Epithelial cell of proximal tubule (primary cell): ENCODE measurements at regions not wholly inside any gene's neighbourhood (a gene's known extent, or its start where the extent isn't known, plus 50 kb on each side); places are given as distances from the start of the nearest gene placed in this dataset.

Source experiments
- DNase-seq: peaks from one replicate; pipeline ENCODE4 v3.0.0-alpha.2; 2011; ENCODE audit warnings: low read depth
- H3K4me3 ChIP-seq: 2 replicates; pipeline ENCODE4 v1.5.1; 2011; ENCODE audit warnings: low read depth, mild to moderate bottlenecking, low read length
- CTCF ChIP-seq: conservative IDR thresholded peaks from 2 replicates; pipeline ENCODE4 v1.5.1; 2012; ENCODE audit warnings: low read depth, mild to moderate bottlenecking, low read length

GRCh38 chr12:33296529-33296928 lies 143.1 kb downstream of the SYT10 start:
- no peak for DNase-seq
- H3K4me3 ChIP-seq = no peak overlapping the region
- TF ChIP-seq CTCF = no peak

- TF ChIP-seq CTCF = no peak
- no peak overlapping the region for H3K4me3 ChIP-seq
Measured at GRCh38 chr12:33290703-33291102, 148.9 kb downstream of the SYT10 start.

GRCh38 chr12:33283054-33283453 lies 156.6 kb downstream of the SYT10 start:
- H3K4me3 ChIP-seq = no peak overlapping the region
- DNase-seq = no peak
- no peak for TF ChIP-seq CTCF

More at GRCh38 chr12:33290703-33291102, 148.9 kb downstream of the SYT10 start:
- DNase-seq = no peak

DNA sequence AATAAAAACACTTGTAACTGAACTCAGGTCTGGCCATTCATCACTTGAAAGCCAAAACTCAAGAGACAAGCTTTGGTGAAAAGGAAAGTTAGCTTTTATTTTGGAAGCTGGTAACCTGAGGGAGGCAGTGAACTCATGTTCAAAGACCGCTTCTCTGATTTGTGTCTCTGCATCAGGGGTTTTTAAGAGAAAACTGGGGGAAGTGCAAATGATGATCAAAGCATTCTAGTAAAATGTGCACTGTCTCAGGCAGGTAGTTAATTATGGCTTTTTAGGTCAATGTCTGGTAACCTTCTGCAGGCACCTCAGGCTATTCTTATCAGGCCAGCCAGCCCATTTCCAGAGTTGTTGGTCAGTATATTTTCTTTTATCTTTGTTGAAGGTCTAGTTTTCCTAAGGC lies 162.2 kb downstream of the SYT10 start:
- no peak for TF ChIP-seq CTCF
- no peak for DNase-seq
- H3K4me3 ChIP-seq = no peak overlapping the region

DNA sequence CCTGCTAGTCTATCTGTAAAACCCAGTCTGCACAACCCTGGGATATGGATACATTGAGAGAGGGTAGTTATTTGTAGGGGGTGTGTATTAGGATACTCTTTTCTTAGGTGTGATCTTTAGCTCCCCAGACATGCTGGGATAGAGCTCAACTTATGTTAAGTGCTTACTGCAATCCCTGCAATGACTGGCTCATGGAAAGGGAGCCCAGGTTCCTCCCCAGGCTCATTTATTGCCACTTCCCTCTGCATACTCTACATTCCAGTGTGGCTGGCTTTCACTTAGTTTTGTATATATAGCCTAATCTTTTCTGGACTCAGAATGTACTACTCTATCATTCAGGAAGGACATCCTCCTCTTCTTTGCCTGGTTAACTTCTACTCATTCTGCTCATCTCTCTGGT lies 172.0 kb downstream of the SYT10 start:
- H3K4me3 ChIP-seq = no peak overlapping the region
- DNase-seq = no peak
- no peak for TF ChIP-seq CTCF

- no peak for TF ChIP-seq CTCF
- DNase-seq = no peak
Measured at GRCh38 chr12:33265900-33266299, 173.7 kb downstream of the SYT10 start.

GRCh38 chr12:33265033-33265731 lies 174.4 kb downstream of the SYT10 start:
- no peak for TF ChIP-seq CTCF
- no peak for DNase-seq
- H3K4me3 ChIP-seq = no peak overlapping the region

More at GRCh38 chr12:33265900-33266299, 173.7 kb downstream of the SYT10 start:
- H3K4me3 ChIP-seq = no peak overlapping the region
